SK-N-SH treated with all-trans-retinoic acid at 6 μM for 48 hours (cell line): ENCODE measurements at regions not wholly inside any gene's neighbourhood (a gene's known extent, or its start where the extent isn't known, plus 50 kb on each side); places are given as distances from the start of the nearest gene placed in this dataset.

Source experiments
- ATAC-seq: fragments of 200-7000 bp; cut with Tn5 transposase; 3 replicates; pipeline ENCODE4 v1.9.1; 2020; ENCODE audit warnings: mild to moderate bottlenecking, moderate library complexity
- ARNTL ChIP-seq: fragments of 450-650 bp; formaldehyde crosslinking; IDR thresholded peaks from 2 replicates; pipeline ENCODE4 v1.5.0; 2020; ENCODE audit warnings: low read depth, mild to moderate bottlenecking, moderate library complexity, borderline replicate concordance
- BACH2 ChIP-seq: fragments of 250-450 bp; sonication (Bioruptor Pico); IDR thresholded peaks from 2 replicates; pipeline ENCODE4 v1.9.0; 2021; ENCODE audit warnings: mild to moderate bottlenecking, borderline replicate concordance
- CREB5 ChIP-seq: fragments of 250-450 bp; sonication (Bioruptor Pico); IDR thresholded peaks from 2 replicates; pipeline ENCODE4 v1.5.1; 2020; ENCODE audit warnings: low read depth, mild to moderate bottlenecking, moderate library complexity
- CSDC2 ChIP-seq: fragments of 250-450 bp; sonication (Bioruptor Pico); IDR thresholded peaks from 2 replicates; pipeline ENCODE4 v1.5.0; 2020; ENCODE audit warnings: mild to moderate bottlenecking, moderate library complexity
- CSRNP3 ChIP-seq: fragments of 250-450 bp; sonication (Bioruptor Pico); IDR thresholded peaks from 2 replicates; pipeline ENCODE4 v1.5.1; 2021; ENCODE audit warnings: mild to moderate bottlenecking, moderate library complexity
- GLIS3 ChIP-seq: fragments of 250-450 bp; sonication (Bioruptor Pico); IDR thresholded peaks from 2 replicates; pipeline ENCODE4 v1.5.0; 2020; ENCODE audit warnings: mild to moderate bottlenecking, moderate library complexity
- ISL1 ChIP-seq: fragments of 250-450 bp; sonication (Bioruptor Pico); IDR thresholded peaks from 2 replicates; pipeline ENCODE4 v2.1.2; 2022; ENCODE audit warnings: mild to moderate bottlenecking, moderate library complexity
- OSR1 ChIP-seq: fragments of 250-450 bp; sonication (Bioruptor Pico); IDR thresholded peaks from 2 replicates; pipeline ENCODE4 v1.8.0; 2022; ENCODE audit warnings: moderate library complexity, mild to moderate bottlenecking, inconsistent platforms
- PATZ1 ChIP-seq: fragments of 250-450 bp; sonication (Bioruptor Pico); IDR thresholded peaks from 2 replicates; pipeline ENCODE4 v1.8.0; 2020; ENCODE audit warnings: mild to moderate bottlenecking, moderate library complexity, borderline replicate concordance
- PPARA ChIP-seq: fragments of 250-450 bp; sonication (Bioruptor Pico); IDR thresholded peaks from 2 replicates; pipeline ENCODE4 v1.5.0; 2020; ENCODE audit warnings: mild to moderate bottlenecking, borderline replicate concordance
- RARB ChIP-seq: fragments of 250-450 bp; sonication (Bioruptor Pico); IDR thresholded peaks from 2 replicates; pipeline ENCODE4 v1.8.0; 2021; ENCODE audit warnings: mild to moderate bottlenecking, moderate library complexity
- SNAI2 ChIP-seq: fragments of 250-450 bp; sonication (Bioruptor Pico); IDR thresholded peaks from 2 replicates; pipeline ENCODE4 v1.5.0; 2020; ENCODE audit warnings: mild to moderate bottlenecking, moderate library complexity
- TCF4 ChIP-seq: fragments of 250-450 bp; sonication (Bioruptor Pico); IDR thresholded peaks from 2 replicates; pipeline ENCODE4 v1.8.0; 2021; ENCODE audit warnings: mild to moderate bottlenecking, moderate library complexity, borderline replicate concordance
- TOX ChIP-seq: fragments of 250-450 bp; sonication (Bioruptor Pico); IDR thresholded peaks from 2 replicates; pipeline ENCODE4 v1.8.0; 2021; ENCODE audit warnings: mild to moderate bottlenecking, moderate library complexity, borderline replicate concordance
- TSHZ2 ChIP-seq: fragments of 250-450 bp; sonication (Bioruptor Pico); IDR thresholded peaks from 2 replicates; pipeline ENCODE4 v1.5.0; 2020; ENCODE audit warnings: mild to moderate bottlenecking, moderate library complexity
- ZC3H10 ChIP-seq: fragments of 250-450 bp; sonication (Bioruptor Pico); IDR thresholded peaks from 2 replicates; pipeline ENCODE4 v1.5.1; 2021; ENCODE audit warnings: mild to moderate bottlenecking, moderate library complexity
- ZFP3 ChIP-seq: fragments of 250-450 bp; sonication (Bioruptor Pico); IDR thresholded peaks from 2 replicates; pipeline ENCODE4 v1.5.0; 2020; ENCODE audit warnings: mild to moderate bottlenecking, moderate library complexity
- ZFP30 ChIP-seq: fragments of 450-650 bp; formaldehyde crosslinking; IDR thresholded peaks from 2 replicates; pipeline ENCODE4 v1.5.0; 2022; ENCODE audit warnings: mild to moderate bottlenecking, moderate library complexity
- ZNF565 ChIP-seq: fragments of 450-650 bp; formaldehyde crosslinking; conservative IDR thresholded peaks from 2 replicates; pipeline ENCODE4 v1.5.0; 2020; ENCODE audit warnings: low read depth, mild to moderate bottlenecking, moderate library complexity
- ZNF70 ChIP-seq: fragments of 450-650 bp; formaldehyde crosslinking; IDR thresholded peaks from 2 replicates; pipeline ENCODE4 v1.5.0; 2020; ENCODE audit warnings: mild to moderate bottlenecking, moderate library complexity
- ZNF8 ChIP-seq: fragments of 450-650 bp; formaldehyde crosslinking; IDR thresholded peaks from 2 replicates; pipeline ENCODE4 v1.5.0; 2020; ENCODE audit warnings: mild to moderate bottlenecking, moderate library complexity

- TF ChIP-seq ZNF565 (CRISPR knock-in tag): no peak
- ATAC-seq: no peak
Measured at GRCh38 chr20:6558341-6558740, 209.1 kb upstream of the BMP2 start.

- TF ChIP-seq ZNF70 (CRISPR knock-in tag) (no peak), CSRNP3 (no peak), ZFP3 (CRISPR knock-in tag) (no peak), ZFP30 (CRISPR knock-in tag) (no peak), TSHZ2 (CRISPR knock-in tag) (no peak), ZC3H10 (CRISPR knock-in tag) (no peak), PPARA (CRISPR knock-in tag) (no peak)
- ATAC-seq: no peak
Measured at GRCh38 chr20:6533761-6534479, 233.6 kb upstream of the BMP2 start.

GRCh38 chr20:6533351-6533750 lies 234.1 kb upstream of the BMP2 start:
- TF ChIP-seq TCF4 (CRISPR knock-in tag) (no peak), ARNTL (CRISPR knock-in tag) (no peak), ZC3H10 (CRISPR knock-in tag) (no peak), ZFP3 (CRISPR knock-in tag) (no peak), GLIS3 (CRISPR knock-in tag) (no peak), TOX (CRISPR knock-in tag) (no peak), RARB (CRISPR knock-in tag) (no peak), OSR1 (CRISPR knock-in tag) (no peak), CSRNP3 (no peak), ZNF70 (CRISPR knock-in tag) (no peak), CREB5 (CRISPR knock-in tag) (no peak)
- TF ChIP-seq, all 23 proteins: peak for 0
- ATAC-seq: no peak

GRCh38 chr20:6530779-6531315 lies 236.6 kb upstream of the BMP2 start:
- ATAC-seq: no peak
- TF ChIP-seq TOX (CRISPR knock-in tag) (no peak), ZFP3 (CRISPR knock-in tag) (no peak)

- ATAC-seq: no peak
- no peak for TF ChIP-seq PPARA (CRISPR knock-in tag)
- no peak for TF ChIP-seq ARNTL (CRISPR knock-in tag)
- no peak for TF ChIP-seq ZC3H10 (CRISPR knock-in tag)
- TF ChIP-seq ZFP30 (CRISPR knock-in tag): no peak
- no peak for TF ChIP-seq RARB (CRISPR knock-in tag)
- TF ChIP-seq BACH2 (CRISPR knock-in tag): no peak
- TF ChIP-seq ZNF8: no peak
- TF ChIP-seq ISL1 (CRISPR knock-in tag): no peak
- no peak for TF ChIP-seq CREB5 (CRISPR knock-in tag)
- no peak for TF ChIP-seq ZFP3 (CRISPR knock-in tag)
- TF ChIP-seq TCF4 (CRISPR knock-in tag): no peak
- no peak for TF ChIP-seq GLIS3 (CRISPR knock-in tag)
- no peak for TF ChIP-seq SNAI2 (CRISPR knock-in tag)
- TF ChIP-seq ZNF565 (CRISPR knock-in tag): no peak
- no peak for TF ChIP-seq CSDC2 (CRISPR knock-in tag)
- no peak for TF ChIP-seq PATZ1 (CRISPR knock-in tag)
Measured at GRCh38 chr20:6530254-6530653, 237.2 kb upstream of the BMP2 start.
